ENCODE measurements at regions not wholly inside any gene's neighbourhood (a gene's known extent, or its start where the extent isn't known, plus 50 kb on each side); places are given as distances from the start of the nearest gene placed in this dataset.

DNA sequence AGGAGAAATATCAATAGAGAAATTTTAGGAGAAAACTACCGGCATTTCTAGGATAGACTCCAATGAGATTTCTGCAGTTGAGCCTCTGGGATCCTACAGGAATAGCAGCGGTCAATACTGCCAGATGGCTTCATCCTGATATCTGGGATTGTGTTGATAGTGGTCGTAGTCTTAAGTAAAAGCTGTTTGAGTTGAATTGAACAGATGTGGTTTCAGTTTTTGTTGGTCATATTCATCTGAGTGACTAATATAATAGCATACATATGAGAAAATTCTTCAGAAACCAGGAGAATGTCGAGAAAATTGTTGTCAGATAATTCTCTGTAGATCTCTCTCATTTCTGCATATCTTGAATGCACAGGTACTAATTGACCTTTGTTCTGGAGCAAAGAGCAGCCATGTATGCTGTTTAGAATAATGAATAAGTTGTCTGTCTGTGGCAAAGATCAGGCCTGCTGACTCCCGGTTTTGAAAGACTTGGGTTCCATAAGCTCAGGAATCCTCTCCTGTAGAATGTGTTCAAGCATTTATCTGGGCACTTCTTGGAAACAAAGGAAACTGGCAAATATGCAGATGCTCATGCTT, 288.1 kb downstream of the TMX3 start:
- DNase-seq (ENCODE audit: extremely low spot score, unreplicated experiment) = no peak
- H3K4me3 Mint-ChIP-seq (ENCODE audit: unreplicated experiment) = no peak overlapping the region
- peaks cover 51% of the 10 kb centered on the region for H3K4me1 Mint-ChIP-seq (ENCODE audit: unreplicated experiment)
- no peaks in the 10 kb centered on the region for H3K9me3 Mint-ChIP-seq (ENCODE audit: unreplicated experiment)
- no peaks in the 10 kb centered on the region for H3K36me3 Mint-ChIP-seq (ENCODE audit: unreplicated experiment)
- H3K27me3 Mint-ChIP-seq (ENCODE audit: unreplicated experiment) = no peaks in the 10 kb centered on the region
- H3K27ac Mint-ChIP-seq (ENCODE audit: unreplicated experiment) = no peak overlapping the region
- TF ChIP-seq, protein P1, sequence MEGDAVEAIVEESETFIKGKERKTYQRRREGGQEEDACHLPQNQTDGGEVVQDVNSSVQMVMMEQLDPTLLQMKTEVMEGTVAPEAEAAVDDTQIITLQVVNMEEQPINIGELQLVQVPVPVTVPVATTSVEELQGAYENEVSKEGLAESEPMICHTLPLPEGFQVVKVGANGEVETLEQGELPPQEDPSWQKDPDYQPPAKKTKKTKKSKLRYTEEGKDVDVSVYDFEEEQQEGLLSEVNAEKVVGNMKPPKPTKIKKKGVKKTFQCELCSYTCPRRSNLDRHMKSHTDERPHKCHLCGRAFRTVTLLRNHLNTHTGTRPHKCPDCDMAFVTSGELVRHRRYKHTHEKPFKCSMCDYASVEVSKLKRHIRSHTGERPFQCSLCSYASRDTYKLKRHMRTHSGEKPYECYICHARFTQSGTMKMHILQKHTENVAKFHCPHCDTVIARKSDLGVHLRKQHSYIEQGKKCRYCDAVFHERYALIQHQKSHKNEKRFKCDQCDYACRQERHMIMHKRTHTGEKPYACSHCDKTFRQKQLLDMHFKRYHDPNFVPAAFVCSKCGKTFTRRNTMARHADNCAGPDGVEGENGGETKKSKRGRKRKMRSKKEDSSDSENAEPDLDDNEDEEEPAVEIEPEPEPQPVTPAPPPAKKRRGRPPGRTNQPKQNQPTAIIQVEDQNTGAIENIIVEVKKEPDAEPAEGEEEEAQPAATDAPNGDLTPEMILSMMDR (IDR thresholded peaks at IDR 0.05) = no peak

DNA sequence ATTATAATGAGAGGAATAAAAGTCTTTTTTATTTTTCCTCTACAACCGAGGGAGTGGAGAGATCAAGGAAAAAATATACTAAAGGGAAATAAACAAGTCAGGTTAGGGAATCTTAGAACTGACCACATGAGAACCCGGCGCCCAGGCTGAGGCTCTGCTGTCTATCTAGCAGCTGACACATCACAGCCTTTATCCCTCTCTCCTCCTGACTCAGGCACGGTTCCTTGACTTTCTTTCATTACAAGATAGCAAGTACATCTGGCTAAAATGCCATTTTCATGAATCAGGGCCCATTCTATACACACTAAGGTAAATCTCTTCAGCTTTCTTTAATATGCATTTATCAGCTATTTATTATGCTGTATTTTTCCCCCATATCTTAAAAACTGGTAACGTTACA, 296.0 kb downstream of the TMX3 start:
- no peak for DNase-seq (ENCODE audit: extremely low spot score, unreplicated experiment)
- H3K9me3 Mint-ChIP-seq (ENCODE audit: unreplicated experiment) = no peaks in the 10 kb centered on the region
- no peaks in the 10 kb centered on the region for H3K27me3 Mint-ChIP-seq (ENCODE audit: unreplicated experiment)
- H3K4me1 Mint-ChIP-seq (ENCODE audit: unreplicated experiment) = peaks cover 20% of the 10 kb centered on the region
- TF ChIP-seq, protein P1 (IDR thresholded peaks at IDR 0.05) = no peak
- no peak overlapping the region for H3K27ac Mint-ChIP-seq (ENCODE audit: unreplicated experiment)
- no peak overlapping the region for H3K4me3 Mint-ChIP-seq (ENCODE audit: unreplicated experiment)
- H3K36me3 Mint-ChIP-seq (ENCODE audit: unreplicated experiment) = no peaks in the 10 kb centered on the region

DNA sequence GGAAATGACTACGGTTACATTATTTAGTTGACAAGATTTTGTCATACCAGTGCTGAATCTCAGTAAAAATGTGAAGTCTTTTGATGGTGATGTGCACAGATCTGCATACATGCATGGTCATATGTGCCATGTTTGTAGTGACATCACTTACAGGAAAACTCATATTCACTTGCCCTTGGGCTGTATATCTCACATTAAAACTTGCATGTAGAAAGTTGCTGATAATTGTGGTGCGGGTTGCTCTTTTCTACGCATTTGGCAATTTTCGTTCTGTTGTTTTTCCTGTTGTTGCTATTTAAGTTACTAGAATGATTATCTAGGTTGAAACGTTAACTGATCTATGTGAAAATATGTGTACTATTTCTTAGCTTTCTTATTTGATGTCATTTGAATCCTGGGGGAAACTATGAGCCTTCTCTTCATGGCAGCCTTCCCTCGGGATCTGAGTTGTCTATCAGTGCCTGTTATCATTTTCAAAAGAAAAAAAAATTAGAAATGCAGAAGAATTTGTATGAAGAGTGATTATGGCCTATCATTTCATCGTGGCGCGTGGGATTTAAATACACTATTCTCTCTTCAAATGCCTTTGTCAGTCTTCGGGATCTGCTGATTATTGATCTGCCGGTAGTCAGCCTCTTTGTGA, 296.6 kb downstream of the TMX3 start:
- Mint-ChIP-seq H3K27ac (ENCODE audit: unreplicated experiment) (no peak overlapping the region), H3K4me3 (ENCODE audit: unreplicated experiment) (no peak overlapping the region), H3K36me3 (ENCODE audit: unreplicated experiment) (no peaks in the 10 kb centered on the region), H3K9me3 (ENCODE audit: unreplicated experiment) (no peaks in the 10 kb centered on the region), H3K4me1 (ENCODE audit: unreplicated experiment) (peaks cover 20% of the 10 kb centered on the region), H3K27me3 (ENCODE audit: unreplicated experiment) (no peaks in the 10 kb centered on the region)
- TF ChIP-seq, protein P1 (IDR thresholded peaks at IDR 0.05) = no peak
- DNase-seq (ENCODE audit: extremely low spot score, unreplicated experiment) = no peak

DNA sequence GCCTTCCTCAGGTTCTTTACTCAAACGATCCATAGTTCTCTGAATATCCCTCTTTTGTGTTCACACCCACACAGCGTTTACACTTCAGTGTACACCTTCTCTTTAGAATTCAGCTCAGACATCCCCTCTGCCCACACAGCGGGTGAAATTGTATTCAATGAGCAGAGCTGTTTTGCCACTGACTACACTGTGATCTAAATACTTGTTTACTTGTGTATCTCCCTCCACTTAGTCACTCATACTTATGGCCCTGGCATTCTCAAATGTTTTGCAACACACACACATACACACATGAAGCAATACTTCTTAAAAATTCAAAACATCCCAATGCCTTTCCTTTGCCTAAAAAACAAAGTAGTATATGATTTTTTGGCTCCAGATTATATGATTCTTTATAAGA, 297.1 kb downstream of the TMX3 start:
- Mint-ChIP-seq H3K4me1 (ENCODE audit: unreplicated experiment) (peaks cover 20% of the 10 kb centered on the region), H3K27ac (ENCODE audit: unreplicated experiment) (no peak overlapping the region), H3K27me3 (ENCODE audit: unreplicated experiment) (no peaks in the 10 kb centered on the region), H3K36me3 (ENCODE audit: unreplicated experiment) (no peaks in the 10 kb centered on the region), H3K4me3 (ENCODE audit: unreplicated experiment) (no peak overlapping the region), H3K9me3 (ENCODE audit: unreplicated experiment) (no peaks in the 10 kb centered on the region)
- TF ChIP-seq, protein P1 (IDR thresholded peaks at IDR 0.05) = no peak
- DNase-seq (ENCODE audit: extremely low spot score, unreplicated experiment) = no peak

DNA sequence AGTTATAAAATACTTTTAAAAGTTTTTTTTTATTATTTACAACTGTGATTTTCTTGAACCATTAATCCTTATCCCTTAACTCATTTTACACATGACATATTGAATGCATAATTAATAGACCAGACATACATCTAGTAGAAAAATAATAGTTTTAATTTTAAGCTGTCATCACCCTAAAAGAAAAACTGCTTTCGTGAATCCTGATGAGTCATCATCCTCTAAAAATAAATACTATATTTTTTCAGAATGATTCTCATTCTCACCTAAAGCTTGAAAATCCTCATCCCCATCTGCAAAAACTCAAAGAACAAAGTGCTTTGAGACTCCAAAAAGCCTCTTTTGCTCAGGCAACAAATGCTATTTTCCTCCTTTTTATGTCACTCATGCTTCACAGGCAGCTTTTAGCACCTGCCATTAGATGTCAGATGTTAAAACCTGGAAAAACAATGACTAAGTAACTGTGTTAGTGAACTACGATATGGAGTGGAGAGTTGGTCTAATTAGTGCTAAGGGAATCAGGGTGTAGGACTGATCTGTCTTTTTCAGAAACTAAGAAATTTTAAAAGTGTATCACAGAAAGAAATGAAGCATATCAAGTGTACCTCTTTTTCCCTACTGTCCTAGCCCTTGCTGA, 297.6 kb downstream of the TMX3 start:
- no peaks in the 10 kb centered on the region for H3K27me3 Mint-ChIP-seq (ENCODE audit: unreplicated experiment)
- H3K4me3 Mint-ChIP-seq (ENCODE audit: unreplicated experiment) = no peak overlapping the region
- TF ChIP-seq, protein P1 (IDR thresholded peaks at IDR 0.05) = no peak
- H3K27ac Mint-ChIP-seq (ENCODE audit: unreplicated experiment) = no peak overlapping the region
- H3K36me3 Mint-ChIP-seq (ENCODE audit: unreplicated experiment) = no peaks in the 10 kb centered on the region
- no peak for DNase-seq (ENCODE audit: extremely low spot score, unreplicated experiment)
- peaks cover 20% of the 10 kb centered on the region for H3K4me1 Mint-ChIP-seq (ENCODE audit: unreplicated experiment)
- H3K9me3 Mint-ChIP-seq (ENCODE audit: unreplicated experiment) = no peaks in the 10 kb centered on the region
